Osteocyte (in vitro differentiated cells): ENCODE measurements at regions not wholly inside any gene's neighbourhood (a gene's known extent, or its start where the extent isn't known, plus 50 kb on each side); places are given as distances from the start of the nearest gene placed in this dataset.
"Not testable (repeated sequence)": the region's sequence is repeated elsewhere in the genome, so short reads cannot be mapped to it uniquely, and the experiment has no call there.

Experiments used
- DNase-seq: peaks from one replicate; pipeline ENCODE4 v3.0.0; 2021; ENCODE audit warnings: mixed read lengths; ENCODE audit not compliant: unreplicated experiment; ENCODE audit errors: extremely low spot score
- H3K27ac Mint-ChIP-seq: one replicate; pipeline ENCODE4 v1.8.0; 2021; ENCODE audit warnings: mild to moderate bottlenecking, mixed read lengths; ENCODE audit not compliant: unreplicated experiment
- H3K27me3 Mint-ChIP-seq: one replicate; pipeline ENCODE4 v1.8.0; 2021; ENCODE audit warnings: mixed read lengths; ENCODE audit not compliant: unreplicated experiment
- H3K36me3 Mint-ChIP-seq: one replicate; pipeline ENCODE4 v1.8.0; 2021; ENCODE audit warnings: mixed read lengths; ENCODE audit not compliant: unreplicated experiment
- H3K4me1 Mint-ChIP-seq: one replicate; pipeline ENCODE4 v1.8.0; 2021; ENCODE audit warnings: mixed read lengths; ENCODE audit not compliant: unreplicated experiment
- H3K4me3 Mint-ChIP-seq: one replicate; pipeline ENCODE4 v1.8.0; 2021; ENCODE audit warnings: mild to moderate bottlenecking, moderate library complexity, mixed read lengths; ENCODE audit not compliant: unreplicated experiment
- H3K9me3 Mint-ChIP-seq: one replicate; pipeline ENCODE4 v1.8.0; 2021; ENCODE audit warnings: mixed read lengths; ENCODE audit not compliant: unreplicated experiment

- H3K4me3 Mint-ChIP-seq, H3K27ac Mint-ChIP-seq, H3K4me1 Mint-ChIP-seq, H3K36me3 Mint-ChIP-seq, DNase-seq, H3K9me3 Mint-ChIP-seq, H3K27me3 Mint-ChIP-seq: not testable (repeated sequence)
Measured at GRCh38 chr2:111545723-111546431, 338.1 kb downstream of the ANAPC1 start.

GRCh38 chr2:111546578-111546977, 337.4 kb downstream of the ANAPC1 start:
- H3K4me3 Mint-ChIP-seq, H3K9me3 Mint-ChIP-seq, H3K27me3 Mint-ChIP-seq, H3K27ac Mint-ChIP-seq, DNase-seq, H3K36me3 Mint-ChIP-seq, H3K4me1 Mint-ChIP-seq: not testable (repeated sequence)

- H3K4me3 Mint-ChIP-seq, H3K9me3 Mint-ChIP-seq, H3K36me3 Mint-ChIP-seq: not testable (repeated sequence)
Measured at GRCh38 chr2:111549174-111549573, 334.8 kb downstream of the ANAPC1 start.

GRCh38 chr2:111551428-111551827, 332.6 kb downstream of the ANAPC1 start:
- H3K9me3 Mint-ChIP-seq, H3K4me1 Mint-ChIP-seq, H3K27me3 Mint-ChIP-seq, H3K27ac Mint-ChIP-seq, H3K4me3 Mint-ChIP-seq, DNase-seq, H3K36me3 Mint-ChIP-seq: not testable (repeated sequence)

More at GRCh38 chr2:111549174-111549573, 334.8 kb downstream of the ANAPC1 start:
- not testable (repeated sequence) for H3K27me3 Mint-ChIP-seq, H3K4me1 Mint-ChIP-seq, DNase-seq, H3K27ac Mint-ChIP-seq

- not testable (repeated sequence) for H3K27ac Mint-ChIP-seq, DNase-seq, H3K27me3 Mint-ChIP-seq, H3K36me3 Mint-ChIP-seq, H3K4me1 Mint-ChIP-seq, H3K9me3 Mint-ChIP-seq, H3K4me3 Mint-ChIP-seq
Measured at GRCh38 chr2:111552625-111553024, 331.4 kb downstream of the ANAPC1 start.

- not testable (repeated sequence) for H3K9me3 Mint-ChIP-seq, DNase-seq, H3K27ac Mint-ChIP-seq, H3K36me3 Mint-ChIP-seq, H3K4me3 Mint-ChIP-seq, H3K27me3 Mint-ChIP-seq, H3K4me1 Mint-ChIP-seq
Measured at GRCh38 chr2:111559301-111559700, 324.7 kb downstream of the ANAPC1 start.

- not testable (repeated sequence) for H3K4me1 Mint-ChIP-seq, DNase-seq, H3K4me3 Mint-ChIP-seq, H3K36me3 Mint-ChIP-seq, H3K27ac Mint-ChIP-seq, H3K27me3 Mint-ChIP-seq, H3K9me3 Mint-ChIP-seq
Measured at GRCh38 chr2:111559814-111560213, 324.2 kb downstream of the ANAPC1 start.

- not testable (repeated sequence) for H3K4me3 Mint-ChIP-seq, H3K36me3 Mint-ChIP-seq, DNase-seq, H3K27me3 Mint-ChIP-seq, H3K9me3 Mint-ChIP-seq, H3K27ac Mint-ChIP-seq
- peaks cover 12% of the 10 kb centered on the region for H3K4me1 Mint-ChIP-seq
Measured at GRCh38 chr2:111566068-111566467, 317.9 kb downstream of the ANAPC1 start.

GRCh38 chr2:111567233-111567632, 316.8 kb downstream of the ANAPC1 start:
- not testable (repeated sequence) for H3K4me3 Mint-ChIP-seq, H3K9me3 Mint-ChIP-seq, DNase-seq, H3K27ac Mint-ChIP-seq, H3K27me3 Mint-ChIP-seq, H3K4me1 Mint-ChIP-seq, H3K36me3 Mint-ChIP-seq

- H3K36me3 Mint-ChIP-seq, H3K27me3 Mint-ChIP-seq, H3K4me3 Mint-ChIP-seq, H3K4me1 Mint-ChIP-seq, H3K9me3 Mint-ChIP-seq, DNase-seq, H3K27ac Mint-ChIP-seq: not testable (repeated sequence)
Measured at GRCh38 chr2:111569356-111570199, 314.4 kb downstream of the ANAPC1 start.

GRCh38 chr2:111570300-111571114, 313.5 kb downstream of the ANAPC1 start:
- not testable (repeated sequence) for H3K4me1 Mint-ChIP-seq, H3K27ac Mint-ChIP-seq, DNase-seq, H3K4me3 Mint-ChIP-seq, H3K36me3 Mint-ChIP-seq, H3K9me3 Mint-ChIP-seq, H3K27me3 Mint-ChIP-seq
